Endothelial cell of umbilical vein (primary cell): ENCODE measurements at regions not wholly inside any gene's neighbourhood (a gene's known extent, or its start where the extent isn't known, plus 50 kb on each side); places are given as distances from the start of the nearest gene placed in this dataset.

ENCODE experiments used
- EZH2 ChIP-seq: IDR thresholded peaks from 2 replicates; pipeline ENCODE4 v1.6.1; 2012; ENCODE audit warnings: borderline replicate concordance, low read depth, mild to moderate bottlenecking, moderate library complexity, low read length, inconsistent platforms; ENCODE audit not compliant: severe bottlenecking
- MAX ChIP-seq: IDR thresholded peaks from 2 replicates; pipeline ENCODE4 v1.6.1; 2011; ENCODE audit not compliant: insufficient read depth, insufficient read length
- POLR2AphosphoS5 ChIP-seq: IDR thresholded peaks from 2 replicates; pipeline ENCODE4 v1.6.1; 2012; ENCODE audit warnings: low read depth, mild to moderate bottlenecking, control low read depth, low read length, moderate library complexity; ENCODE audit not compliant: insufficient read depth
- TF ChIP-seq, protein P1 (sequence below), 2 donors: IDR thresholded peaks; 1 replicate in 1 of 2; 2 replicates in 1 of 2; pipeline ENCODE4 v1.5.1; 2011; ENCODE audit warnings: low read length in 2 of 2, mild to moderate bottlenecking in 2 of 2, moderate library complexity in 2 of 2, control low read depth in 1 of 2, inconsistent platforms in 1 of 2, low read depth in 1 of 2; ENCODE audit not compliant: insufficient read depth in 1 of 2; ENCODE audit errors: extremely low read depth in 1 of 2

DNA sequence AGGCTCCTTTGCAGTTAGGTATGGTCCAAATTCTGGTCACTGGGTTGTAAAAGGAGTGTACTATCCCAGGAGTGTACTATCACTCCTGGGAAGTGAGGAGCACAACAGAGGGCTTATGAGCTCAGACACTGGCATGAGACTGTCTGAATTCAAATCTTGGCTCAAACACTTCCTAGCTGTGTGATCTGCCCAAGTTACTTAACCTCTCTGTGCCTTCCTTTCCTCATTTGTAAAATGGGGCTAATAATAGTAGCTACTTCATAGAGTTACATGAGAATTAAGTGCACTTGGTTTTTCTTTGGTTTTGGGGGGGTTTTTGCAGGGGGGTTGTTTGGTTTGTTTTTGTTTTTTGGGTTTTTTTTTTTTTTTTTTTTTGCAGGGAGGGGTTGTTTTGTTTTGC is 152.0 kb downstream of the BCOR start:
- TF ChIP-seq, protein P1, sequence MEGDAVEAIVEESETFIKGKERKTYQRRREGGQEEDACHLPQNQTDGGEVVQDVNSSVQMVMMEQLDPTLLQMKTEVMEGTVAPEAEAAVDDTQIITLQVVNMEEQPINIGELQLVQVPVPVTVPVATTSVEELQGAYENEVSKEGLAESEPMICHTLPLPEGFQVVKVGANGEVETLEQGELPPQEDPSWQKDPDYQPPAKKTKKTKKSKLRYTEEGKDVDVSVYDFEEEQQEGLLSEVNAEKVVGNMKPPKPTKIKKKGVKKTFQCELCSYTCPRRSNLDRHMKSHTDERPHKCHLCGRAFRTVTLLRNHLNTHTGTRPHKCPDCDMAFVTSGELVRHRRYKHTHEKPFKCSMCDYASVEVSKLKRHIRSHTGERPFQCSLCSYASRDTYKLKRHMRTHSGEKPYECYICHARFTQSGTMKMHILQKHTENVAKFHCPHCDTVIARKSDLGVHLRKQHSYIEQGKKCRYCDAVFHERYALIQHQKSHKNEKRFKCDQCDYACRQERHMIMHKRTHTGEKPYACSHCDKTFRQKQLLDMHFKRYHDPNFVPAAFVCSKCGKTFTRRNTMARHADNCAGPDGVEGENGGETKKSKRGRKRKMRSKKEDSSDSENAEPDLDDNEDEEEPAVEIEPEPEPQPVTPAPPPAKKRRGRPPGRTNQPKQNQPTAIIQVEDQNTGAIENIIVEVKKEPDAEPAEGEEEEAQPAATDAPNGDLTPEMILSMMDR (IDR thresholded peaks at IDR 0.05; ENCODE audit: extremely low read depth in 1 of 2, insufficient read depth in 1 of 2, low read depth in 1 of 2, low read length in 2 of 2), result no peak
- no peak for TF ChIP-seq POLR2AphosphoS5
- TF ChIP-seq MAX, result no peak
- TF ChIP-seq EZH2, result no peak
